DND-41 (cell line): ENCODE measurements at regions not wholly inside any gene's neighbourhood (a gene's known extent, or its start where the extent isn't known, plus 50 kb on each side); places are given as distances from the start of the nearest gene placed in this dataset.

Source experiments
- ATAC-seq: fragments of 200-7000 bp; cut with Tn5 transposase; 3 replicates; pipeline ENCODE4 v1.9.1; 2021; ENCODE audit warnings: low read depth; ENCODE audit not compliant: insufficient read depth
- DNase-seq: peaks from one replicate; pipeline ENCODE4 v3.0.0-alpha.2; 2020
- H2AFZ ChIP-seq: 2 replicates; pipeline ENCODE4 v1.6.0; 2012; ENCODE audit warnings: low read depth, low read length
- H3K27ac ChIP-seq: 2 replicates; pipeline ENCODE4 v1.5.1; 2012; ENCODE audit warnings: low read length, inconsistent platforms
- H3K27me3 ChIP-seq: fragments of 200-600 bp; sonication (generic); 2 replicates; pipeline ENCODE4 v1.6.0; 2012; ENCODE audit warnings: low read length, mild to moderate bottlenecking, inconsistent platforms; ENCODE audit not compliant: insufficient read depth, poor library complexity
- H3K36me3 ChIP-seq: 2 replicates; pipeline ENCODE4 v1.5.1; 2012; ENCODE audit warnings: low read length, inconsistent platforms; ENCODE audit not compliant: insufficient read depth
- H3K4me1 ChIP-seq: 2 replicates; pipeline ENCODE4 v1.5.1; 2012; ENCODE audit warnings: mild to moderate bottlenecking, low read length; ENCODE audit not compliant: insufficient read depth
- H3K4me2 ChIP-seq: 2 replicates; pipeline ENCODE4 v1.6.0; 2012; ENCODE audit warnings: mild to moderate bottlenecking, moderate library complexity, low read length, inconsistent platforms; ENCODE audit not compliant: insufficient read depth
- H3K4me3 ChIP-seq, 2 experiments: fragments of 200-600 bp in 1 of 2; shearing (Covaris generic) in 1 of 2; 2 replicates each; pipeline ENCODE4 v1.5.1; 2012 to 2016; ENCODE audit warnings: inconsistent platforms in 2 of 2, low read length in 2 of 2, mild to moderate bottlenecking in 2 of 2, low read depth in 1 of 2, moderate library complexity in 1 of 2
- H3K79me2 ChIP-seq: 2 replicates; pipeline ENCODE4 v1.6.0; 2012; ENCODE audit warnings: low read length, inconsistent platforms; ENCODE audit not compliant: insufficient read depth
- H3K9ac ChIP-seq: 2 replicates; pipeline ENCODE4 v1.6.0; 2012; ENCODE audit warnings: low read depth, mild to moderate bottlenecking, inconsistent platforms, low read length, moderate library complexity
- H3K9me3 ChIP-seq: 2 replicates; pipeline ENCODE4 v1.5.1; 2012; ENCODE audit warnings: low read length, moderate library complexity, mild to moderate bottlenecking, inconsistent platforms; ENCODE audit not compliant: insufficient read depth, severe bottlenecking
- H4K20me1 ChIP-seq: 2 replicates; pipeline ENCODE4 v1.6.0; 2012; ENCODE audit warnings: low read length; ENCODE audit not compliant: insufficient read depth
- CTCF ChIP-seq: IDR thresholded peaks from 2 replicates; pipeline ENCODE4 v1.5.1; 2012; ENCODE audit warnings: borderline replicate concordance, low read length, moderate library complexity, mild to moderate bottlenecking; ENCODE audit not compliant: poor library complexity, severe bottlenecking; ENCODE audit errors: extremely low read depth
- EZH2 ChIP-seq: IDR thresholded peaks from 3 replicates; pipeline ENCODE4 v1.6.1; 2012; ENCODE audit warnings: borderline replicate concordance, low read depth, mild to moderate bottlenecking, moderate library complexity, low read length, inconsistent platforms; ENCODE audit not compliant: severe bottlenecking

- Histone ChIP-seq H2AFZ (no peak overlapping the region), H3K36me3 (no peaks in the 10 kb centered on the region), H3K4me1 (no peaks in the 10 kb centered on the region), H3K27ac (no peak overlapping the region), H3K4me2 (no peak overlapping the region), H3K27me3 (no peaks in the 10 kb centered on the region), H3K79me2 (no peaks in the 10 kb centered on the region), H3K9ac (no peak overlapping the region), H3K4me3 (no peak overlapping the region), H4K20me1 (no peaks in the 10 kb centered on the region), H3K9me3 (no peaks in the 10 kb centered on the region)
- no peak for TF ChIP-seq EZH2
- TF ChIP-seq CTCF: no peak
- ATAC-seq (no peak), DNase-seq (no peak)
These were observed 79.1 kb upstream of the PMAIP1 start for GRCh38 chr18:59820663-59821062.

GRCh38 chr18:59818769-59819168 lies 81.0 kb upstream of the PMAIP1 start:
- no peak for ATAC-seq

GRCh38 chr18:59814891-59815290 lies 84.9 kb upstream of the PMAIP1 start:
- TF ChIP-seq CTCF (no peak), EZH2 (no peak)
- no peak overlapping the region for H3K9ac ChIP-seq
- no peaks in the 10 kb centered on the region for H3K4me1 ChIP-seq
- no peaks in the 10 kb centered on the region for H3K79me2 ChIP-seq
- H4K20me1 ChIP-seq: no peaks in the 10 kb centered on the region
- DNase-seq (no peak), ATAC-seq (no peak)
- H3K9me3 ChIP-seq: no peaks in the 10 kb centered on the region
- H2AFZ ChIP-seq: no peak overlapping the region
- H3K27ac ChIP-seq: no peak overlapping the region
- no peak overlapping the region for H3K4me2 ChIP-seq
- no peaks in the 10 kb centered on the region for H3K27me3 ChIP-seq
- H3K36me3 ChIP-seq: no peaks in the 10 kb centered on the region
- no peak overlapping the region for H3K4me3 ChIP-seq

More at GRCh38 chr18:59818769-59819168, 81.0 kb upstream of the PMAIP1 start:
- Histone ChIP-seq H3K27me3 (no peaks in the 10 kb centered on the region), H3K36me3 (no peaks in the 10 kb centered on the region), H4K20me1 (no peaks in the 10 kb centered on the region), H3K27ac (no peak overlapping the region), H3K4me3 (no peak overlapping the region), H3K9me3 (no peaks in the 10 kb centered on the region), H3K9ac (no peak overlapping the region), H3K4me2 (no peak overlapping the region), H3K4me1 (no peaks in the 10 kb centered on the region), H3K79me2 (no peaks in the 10 kb centered on the region), H2AFZ (no peak overlapping the region)
- TF ChIP-seq EZH2 (no peak), CTCF (no peak)
- DNase-seq: no peak

GRCh38 chr18:59813942-59814341 lies 85.9 kb upstream of the PMAIP1 start:
- Histone ChIP-seq H3K9ac (no peak overlapping the region), H2AFZ (no peak overlapping the region), H4K20me1 (no peaks in the 10 kb centered on the region), H3K4me2 (no peak overlapping the region), H3K4me1 (no peaks in the 10 kb centered on the region), H3K79me2 (no peaks in the 10 kb centered on the region), H3K27me3 (no peaks in the 10 kb centered on the region), H3K27ac (no peak overlapping the region), H3K36me3 (no peaks in the 10 kb centered on the region), H3K4me3 (no peak overlapping the region), H3K9me3 (no peaks in the 10 kb centered on the region)
- DNase-seq (no peak), ATAC-seq (no peak)
- TF ChIP-seq CTCF: no peak
- no peak for TF ChIP-seq EZH2
